ENCODE measurements at regions not wholly inside any gene's neighbourhood (a gene's known extent, or its start where the extent isn't known, plus 50 kb on each side); places are given as distances from the start of the nearest gene placed in this dataset.

DNA sequence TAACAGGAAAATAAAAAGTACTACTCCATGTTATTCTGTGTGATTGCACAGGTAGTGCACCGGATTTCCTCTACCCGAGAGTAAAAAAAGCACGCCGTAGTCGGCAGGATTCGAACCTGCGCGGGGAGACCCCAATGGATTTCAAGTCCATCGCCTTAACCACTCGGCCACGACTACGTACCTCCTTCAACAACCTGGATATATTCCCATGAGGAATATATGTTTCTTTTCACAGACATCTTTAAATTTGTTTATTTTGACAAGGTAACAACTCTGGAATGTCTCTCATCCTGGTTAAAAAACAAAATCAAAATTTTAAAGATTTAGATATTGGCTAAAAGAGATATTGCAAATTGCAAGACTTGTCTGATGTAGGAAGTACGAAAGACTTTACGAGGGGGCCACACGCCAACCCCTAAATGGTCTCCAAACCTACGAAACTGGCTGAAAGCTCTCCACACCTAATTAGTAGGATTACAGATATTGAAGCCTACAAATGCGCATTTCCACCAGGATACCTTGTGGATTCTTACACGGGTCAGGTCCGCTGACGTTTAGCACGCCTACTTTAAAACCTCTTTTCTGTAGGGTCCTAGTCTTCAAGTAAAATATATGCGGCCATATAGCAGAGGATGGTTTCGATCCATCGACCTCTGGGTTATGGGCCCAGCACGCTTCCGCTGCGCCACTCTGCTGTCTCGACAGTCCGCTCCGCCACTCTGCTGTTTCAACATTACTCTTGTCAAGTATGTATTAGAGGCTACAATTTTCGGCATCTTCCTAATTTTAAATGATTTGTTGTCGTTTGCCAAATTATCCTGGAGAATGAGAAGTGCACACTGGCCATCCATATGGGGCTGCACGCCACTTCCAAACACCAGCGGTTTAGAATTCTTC, 52.2 kb upstream of the BTN3A2 start:
- TF ChIP-seq, protein P1, sequence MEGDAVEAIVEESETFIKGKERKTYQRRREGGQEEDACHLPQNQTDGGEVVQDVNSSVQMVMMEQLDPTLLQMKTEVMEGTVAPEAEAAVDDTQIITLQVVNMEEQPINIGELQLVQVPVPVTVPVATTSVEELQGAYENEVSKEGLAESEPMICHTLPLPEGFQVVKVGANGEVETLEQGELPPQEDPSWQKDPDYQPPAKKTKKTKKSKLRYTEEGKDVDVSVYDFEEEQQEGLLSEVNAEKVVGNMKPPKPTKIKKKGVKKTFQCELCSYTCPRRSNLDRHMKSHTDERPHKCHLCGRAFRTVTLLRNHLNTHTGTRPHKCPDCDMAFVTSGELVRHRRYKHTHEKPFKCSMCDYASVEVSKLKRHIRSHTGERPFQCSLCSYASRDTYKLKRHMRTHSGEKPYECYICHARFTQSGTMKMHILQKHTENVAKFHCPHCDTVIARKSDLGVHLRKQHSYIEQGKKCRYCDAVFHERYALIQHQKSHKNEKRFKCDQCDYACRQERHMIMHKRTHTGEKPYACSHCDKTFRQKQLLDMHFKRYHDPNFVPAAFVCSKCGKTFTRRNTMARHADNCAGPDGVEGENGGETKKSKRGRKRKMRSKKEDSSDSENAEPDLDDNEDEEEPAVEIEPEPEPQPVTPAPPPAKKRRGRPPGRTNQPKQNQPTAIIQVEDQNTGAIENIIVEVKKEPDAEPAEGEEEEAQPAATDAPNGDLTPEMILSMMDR (IDR thresholded peaks at IDR 0.05; ENCODE audit: insufficient read depth, low read length, poor library complexity, severe bottlenecking), result no peak
- no peak; the same call in 1 of the 2 replicates for TF ChIP-seq EZH2phosphoT487 (conservative IDR thresholded peaks at IDR 0.05; ENCODE audit: low read length)

All from SU-DHL-6 (cell line).